OCI-LY1 (cell line): ENCODE measurements at regions not wholly inside any gene's neighbourhood (a gene's known extent, or its start where the extent isn't known, plus 50 kb on each side); places are given as distances from the start of the nearest gene placed in this dataset.

Source experiments
- EZH2 ChIP-seq: fragments of 200-600 bp; sonication (generic), shearing (Covaris generic); IDR thresholded peaks from 2 replicates; pipeline ENCODE4 v1.8.0; 2017; ENCODE audit warnings: borderline replicate concordance, mixed run types, mild to moderate bottlenecking, antibody characterized with exemption, low read length, moderate library complexity, mixed read lengths
- TF ChIP-seq, protein P1 (sequence below): fragments of 200-600 bp; sonication (generic), shearing (Covaris generic); IDR thresholded peaks from 2 replicates; pipeline ENCODE4 v1.5.1; 2017; ENCODE audit warnings: mild to moderate bottlenecking, antibody characterized with exemption, low read length, moderate library complexity, mixed read lengths

DNA sequence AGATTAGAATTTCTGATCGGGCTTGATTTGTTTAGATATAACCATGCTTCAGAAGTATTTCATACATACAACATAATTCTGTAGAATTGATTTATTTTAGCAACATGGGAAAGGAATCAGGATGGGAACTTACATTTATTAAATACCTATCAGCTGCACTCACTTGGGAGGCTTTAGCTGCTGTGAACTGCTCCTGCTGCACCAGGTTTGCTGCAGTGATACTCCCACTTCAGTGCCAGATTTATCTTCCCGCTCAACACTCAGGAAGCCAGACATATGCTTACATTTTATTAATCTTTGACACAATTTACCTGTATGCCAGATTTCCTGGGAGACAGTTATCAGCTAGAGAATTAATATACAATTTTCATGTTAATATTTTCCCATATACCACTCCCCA lies 64.0 kb upstream of the PLCXD3 start:
- TF ChIP-seq, protein P1, sequence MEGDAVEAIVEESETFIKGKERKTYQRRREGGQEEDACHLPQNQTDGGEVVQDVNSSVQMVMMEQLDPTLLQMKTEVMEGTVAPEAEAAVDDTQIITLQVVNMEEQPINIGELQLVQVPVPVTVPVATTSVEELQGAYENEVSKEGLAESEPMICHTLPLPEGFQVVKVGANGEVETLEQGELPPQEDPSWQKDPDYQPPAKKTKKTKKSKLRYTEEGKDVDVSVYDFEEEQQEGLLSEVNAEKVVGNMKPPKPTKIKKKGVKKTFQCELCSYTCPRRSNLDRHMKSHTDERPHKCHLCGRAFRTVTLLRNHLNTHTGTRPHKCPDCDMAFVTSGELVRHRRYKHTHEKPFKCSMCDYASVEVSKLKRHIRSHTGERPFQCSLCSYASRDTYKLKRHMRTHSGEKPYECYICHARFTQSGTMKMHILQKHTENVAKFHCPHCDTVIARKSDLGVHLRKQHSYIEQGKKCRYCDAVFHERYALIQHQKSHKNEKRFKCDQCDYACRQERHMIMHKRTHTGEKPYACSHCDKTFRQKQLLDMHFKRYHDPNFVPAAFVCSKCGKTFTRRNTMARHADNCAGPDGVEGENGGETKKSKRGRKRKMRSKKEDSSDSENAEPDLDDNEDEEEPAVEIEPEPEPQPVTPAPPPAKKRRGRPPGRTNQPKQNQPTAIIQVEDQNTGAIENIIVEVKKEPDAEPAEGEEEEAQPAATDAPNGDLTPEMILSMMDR, result no peak
- no peak for TF ChIP-seq EZH2
